Stimulated activated naive CD8-positive, alpha-beta T cell treated with anti-CD3 and anti-CD28 coated beads, Interleukin-15, amount 100 ng/mL, for 72 hours (primary cell): ENCODE measurements at regions not wholly inside any gene's neighbourhood (a gene's known extent, or its start where the extent isn't known, plus 50 kb on each side); places are given as distances from the start of the nearest gene placed in this dataset.

Experiments used
- ATAC-seq: fragments of 150-1000 bp; cut with Tn5 transposase; 2 replicates; pipeline ENCODE4 v1.10.0; 2021; ENCODE audit warnings: mild to moderate bottlenecking, moderate library complexity
- DNase-seq, 2 donors: peaks; one replicate each; pipeline ENCODE4 v3.0.0; 2021 to 2022
- H3K27ac Mint-ChIP-seq, 2 donors: one replicate each; pipeline ENCODE4 v1.8.0; 2022; ENCODE audit warnings: mild to moderate bottlenecking in 2 of 2, mixed read lengths in 2 of 2, moderate library complexity in 2 of 2
- H3K27me3 Mint-ChIP-seq: one replicate; pipeline ENCODE4 v1.8.0; 2022; ENCODE audit warnings: mixed read lengths
- H3K4me1 Mint-ChIP-seq: one replicate; pipeline ENCODE4 v1.8.0; 2022; ENCODE audit warnings: mild to moderate bottlenecking, mixed read lengths
- H3K4me3 Mint-ChIP-seq, 2 donors: one replicate each; pipeline ENCODE4 v1.8.0; 2022; ENCODE audit warnings: mild to moderate bottlenecking in 2 of 2, mixed read lengths in 2 of 2, moderate library complexity in 1 of 2
- H3K9me3 Mint-ChIP-seq, 2 donors: one replicate each; pipeline ENCODE4 v1.8.0; 2022; ENCODE audit warnings: mixed read lengths in 2 of 2

GRCh38 chr2:65557616-65558573, 125.5 kb upstream of the SPRED2 start:
- no peaks in the 10 kb centered on the region for H3K9me3 Mint-ChIP-seq
- H3K27me3 Mint-ChIP-seq, result peaks cover 23% of the 10 kb centered on the region
- ATAC-seq (no peak), DNase-seq (no peak)
- H3K27ac Mint-ChIP-seq, result no peak overlapping the region
- peaks cover 18% of the 10 kb centered on the region for H3K4me1 Mint-ChIP-seq
- no peak overlapping the region for H3K4me3 Mint-ChIP-seq

GRCh38 chr2:65554765-65555591, 122.6 kb upstream of the SPRED2 start:
- Mint-ChIP-seq H3K27ac (no peak overlapping the region), H3K27me3 (peaks cover 23% of the 10 kb centered on the region), H3K4me1 (peaks cover 20% of the 10 kb centered on the region), H3K9me3 (no peaks in the 10 kb centered on the region), H3K4me3 (no peak overlapping the region)
- peak; percentile 70 for ATAC-seq
- peak in 1 of 2 donors; percentile 32 for DNase-seq

DNA sequence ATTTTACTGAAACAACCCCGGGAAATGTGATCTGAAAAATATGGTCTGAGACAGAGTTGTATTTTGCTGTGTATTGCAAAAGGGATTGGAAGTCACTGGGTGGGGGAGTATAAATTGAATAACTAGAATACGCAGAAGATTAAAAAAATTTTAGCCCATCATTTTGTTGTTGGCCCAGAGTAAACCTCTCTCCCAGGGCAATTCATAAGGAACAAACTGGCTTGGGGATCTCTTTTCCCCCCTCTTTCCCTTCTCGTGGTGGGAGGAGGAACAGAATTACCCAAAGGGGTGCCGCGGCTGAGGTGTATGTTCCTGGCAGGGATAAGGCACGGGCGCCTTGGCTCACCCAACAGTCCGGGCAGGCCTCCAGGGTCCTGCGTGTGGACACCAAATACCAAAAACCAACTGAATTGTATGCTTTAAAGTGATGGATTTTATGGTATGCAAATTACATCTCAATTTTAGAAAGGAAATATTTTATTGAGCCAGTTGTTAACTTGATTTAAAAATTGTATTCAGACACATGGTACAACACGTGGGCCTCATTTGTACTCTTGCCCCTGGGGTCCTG, 121.2 kb upstream of the SPRED2 start:
- Mint-ChIP-seq H3K4me1 (peaks cover 30% of the 10 kb centered on the region), H3K4me3 (no peak overlapping the region), H3K27ac (no peak overlapping the region), H3K9me3 (no peaks in the 10 kb centered on the region), H3K27me3 (peaks cover 23% of the 10 kb centered on the region)
- DNase-seq, result no peak
- no peak for ATAC-seq

DNA sequence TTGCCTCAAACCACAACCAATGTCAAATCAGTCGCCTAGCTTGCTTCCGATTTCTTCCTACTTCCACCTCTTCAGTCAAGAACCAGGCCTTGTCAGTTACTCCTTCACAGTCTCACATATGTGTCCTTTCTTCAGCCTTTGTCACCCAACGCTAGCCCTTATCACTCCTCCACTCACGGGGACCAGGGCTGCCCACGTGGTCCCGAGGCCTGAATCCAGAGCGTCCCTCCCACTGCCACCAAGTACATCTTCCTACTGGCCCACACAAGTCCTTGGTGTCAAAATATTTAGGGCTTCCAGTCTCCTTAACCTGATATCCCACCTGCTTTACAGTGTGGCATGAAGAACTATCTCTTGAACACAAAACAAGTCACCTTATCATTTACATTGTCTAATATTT, 119.1 kb upstream of the SPRED2 start:
- no peak overlapping the region for H3K4me3 Mint-ChIP-seq
- no peak for DNase-seq
- no peaks in the 10 kb centered on the region for H3K9me3 Mint-ChIP-seq
- H3K27me3 Mint-ChIP-seq, result peaks cover 19% of the 10 kb centered on the region
- H3K4me1 Mint-ChIP-seq, result peaks cover 30% of the 10 kb centered on the region
- no peak for ATAC-seq
- no peak overlapping the region for H3K27ac Mint-ChIP-seq

DNA sequence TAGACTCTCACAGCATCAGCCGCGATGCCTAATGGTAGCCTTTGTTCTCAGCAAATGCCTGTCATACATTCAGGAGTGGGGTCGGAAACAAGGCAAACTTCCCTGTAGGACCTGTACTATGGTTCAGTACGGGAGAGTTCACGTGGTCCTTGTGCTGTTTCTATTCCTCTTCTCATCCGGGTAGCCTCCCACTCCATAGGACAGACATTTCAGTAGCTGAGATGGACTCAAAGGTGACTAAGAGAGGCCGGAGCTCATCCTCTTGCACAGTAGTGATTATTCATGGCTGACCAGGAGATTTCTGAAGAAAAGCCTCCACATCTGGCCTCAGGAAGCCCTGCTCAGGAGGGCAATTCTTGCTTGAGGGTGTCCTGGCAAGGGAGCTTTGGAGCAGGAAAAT, 117.8 kb upstream of the SPRED2 start:
- Mint-ChIP-seq H3K27me3 (peaks cover 12% of the 10 kb centered on the region), H3K4me1 (peaks cover 37% of the 10 kb centered on the region), H3K27ac (no peak overlapping the region), H3K4me3 (no peak overlapping the region), H3K9me3 (no peaks in the 10 kb centered on the region)
- ATAC-seq (no peak), DNase-seq (no peak)

- Mint-ChIP-seq H3K27ac (no peak overlapping the region), H3K9me3 (no peaks in the 10 kb centered on the region), H3K27me3 (peaks cover 12% of the 10 kb centered on the region), H3K4me1 (peaks cover 31% of the 10 kb centered on the region), H3K4me3 (no peak overlapping the region)
- ATAC-seq, result no peak
- no peak for DNase-seq
These were observed 117.2 kb upstream of the SPRED2 start for GRCh38 chr2:65549631-65550030.

- Mint-ChIP-seq H3K27me3 (peaks cover 12% of the 10 kb centered on the region), H3K9me3 (no peaks in the 10 kb centered on the region), H3K4me3 (no peak overlapping the region), H3K4me1 (peaks cover 27% of the 10 kb centered on the region), H3K27ac (no peak overlapping the region)
- no peak for ATAC-seq
- DNase-seq, result no peak
These were observed 116.8 kb upstream of the SPRED2 start for GRCh38 chr2:65549257-65549627.

GRCh38 chr2:65548576-65549256, 116.3 kb upstream of the SPRED2 start:
- DNase-seq, result no peak
- peaks cover 7% of the 10 kb centered on the region for H3K27me3 Mint-ChIP-seq

GRCh38 chr2:65548064-65548463, 115.7 kb upstream of the SPRED2 start:
- ATAC-seq (no peak), DNase-seq (no peak)
- no peak overlapping the region for H3K4me3 Mint-ChIP-seq

More at GRCh38 chr2:65548576-65549256, 116.3 kb upstream of the SPRED2 start:
- H3K9me3 Mint-ChIP-seq, result no peaks in the 10 kb centered on the region
- no peak overlapping the region for H3K4me3 Mint-ChIP-seq
- H3K27ac Mint-ChIP-seq, result no peak overlapping the region
- ATAC-seq, result no peak
- peaks cover 27% of the 10 kb centered on the region for H3K4me1 Mint-ChIP-seq

DNA sequence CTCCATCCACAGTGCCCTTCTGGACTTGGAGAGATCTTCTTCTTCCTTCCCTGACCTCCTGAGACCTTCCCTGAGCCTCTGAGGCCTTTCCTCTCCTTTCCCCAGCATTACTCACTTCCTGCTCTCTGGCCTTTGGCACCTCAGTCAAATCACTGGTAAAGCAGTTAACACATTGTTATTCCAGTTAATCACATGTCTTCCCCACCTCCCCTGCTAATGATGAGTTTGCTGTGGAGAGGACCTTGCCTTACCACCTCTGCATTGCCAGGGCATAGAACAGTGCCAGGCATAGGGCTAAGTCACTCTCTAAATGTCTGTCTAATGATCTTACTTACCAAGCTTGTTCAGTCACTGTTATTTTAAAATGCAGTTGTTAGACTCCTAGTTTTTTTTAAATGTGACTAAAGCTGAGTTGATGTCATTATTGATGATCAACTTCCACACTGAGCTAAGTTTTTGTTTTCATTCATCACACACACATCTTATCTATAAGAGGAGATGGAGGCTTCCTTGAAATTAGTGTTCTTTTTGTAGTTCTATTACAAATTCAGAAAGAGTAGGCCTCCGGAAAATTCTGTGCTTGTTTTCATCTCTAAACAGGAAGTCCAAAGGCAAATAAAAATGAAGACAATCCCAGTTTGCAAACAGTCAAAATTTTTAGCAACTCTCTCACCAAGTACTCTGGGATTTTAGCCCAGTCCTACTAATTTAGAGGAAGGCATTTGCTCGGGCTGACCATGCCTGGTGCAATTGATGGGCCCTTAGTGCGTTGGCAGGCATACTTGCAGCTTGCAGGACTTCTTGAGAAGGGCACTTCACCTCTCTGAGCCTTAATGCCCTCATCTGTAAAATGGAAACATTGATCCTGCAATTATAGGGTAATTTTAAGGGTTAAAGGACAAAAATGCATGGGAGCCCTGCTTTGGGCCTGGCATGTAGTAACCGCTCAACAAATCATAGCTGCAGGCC, 113.7 kb upstream of the SPRED2 start:
- Mint-ChIP-seq H3K4me3 (no peak overlapping the region), H3K4me1 (peaks cover 19% of the 10 kb centered on the region), H3K9me3 (no peaks in the 10 kb centered on the region), H3K27ac (no peak overlapping the region), H3K27me3 (no peaks in the 10 kb centered on the region)
- no peak for ATAC-seq
- no peak for DNase-seq

More at GRCh38 chr2:65548064-65548463, 115.7 kb upstream of the SPRED2 start:
- H3K27ac Mint-ChIP-seq, result no peak overlapping the region
- H3K9me3 Mint-ChIP-seq, result no peaks in the 10 kb centered on the region
- H3K27me3 Mint-ChIP-seq, result peaks cover under 1% of the 10 kb centered on the region
- peaks cover 21% of the 10 kb centered on the region for H3K4me1 Mint-ChIP-seq

DNA sequence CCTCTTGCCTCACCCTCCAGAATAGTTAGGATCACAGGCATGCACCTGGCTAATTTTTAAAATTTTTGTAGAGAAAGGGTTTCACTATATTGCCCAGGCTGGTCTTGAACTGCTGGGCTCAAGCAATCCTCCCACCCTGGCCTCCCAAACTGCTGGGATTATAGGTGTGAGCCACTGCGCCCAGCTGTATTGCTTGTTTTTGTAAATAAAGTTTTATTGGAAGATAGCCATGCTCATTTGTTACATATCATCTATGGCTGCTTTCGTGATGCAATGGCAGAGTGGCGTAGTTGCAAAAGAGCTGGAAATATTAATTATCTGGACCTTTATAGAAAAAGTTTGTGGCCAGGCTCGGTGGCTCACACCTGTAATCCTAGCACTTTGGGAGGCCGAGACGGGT, 109.4 kb upstream of the SPRED2 start:
- H3K9me3 Mint-ChIP-seq, result no peaks in the 10 kb centered on the region
- no peak for DNase-seq
- peaks cover 8% of the 10 kb centered on the region for H3K4me1 Mint-ChIP-seq
- no peak overlapping the region for H3K4me3 Mint-ChIP-seq
- H3K27me3 Mint-ChIP-seq, result peaks cover 7% of the 10 kb centered on the region
- no peak for ATAC-seq
- H3K27ac Mint-ChIP-seq, result no peak overlapping the region

- no peaks in the 10 kb centered on the region for H3K9me3 Mint-ChIP-seq
- ATAC-seq (no peak), DNase-seq (no peak)
- H3K27me3 Mint-ChIP-seq, result peaks cover 7% of the 10 kb centered on the region
- H3K4me3 Mint-ChIP-seq, result no peak overlapping the region
- H3K4me1 Mint-ChIP-seq, result no peaks in the 10 kb centered on the region
- H3K27ac Mint-ChIP-seq, result no peak overlapping the region
These were observed 107.2 kb upstream of the SPRED2 start for GRCh38 chr2:65539633-65540032.

DNA sequence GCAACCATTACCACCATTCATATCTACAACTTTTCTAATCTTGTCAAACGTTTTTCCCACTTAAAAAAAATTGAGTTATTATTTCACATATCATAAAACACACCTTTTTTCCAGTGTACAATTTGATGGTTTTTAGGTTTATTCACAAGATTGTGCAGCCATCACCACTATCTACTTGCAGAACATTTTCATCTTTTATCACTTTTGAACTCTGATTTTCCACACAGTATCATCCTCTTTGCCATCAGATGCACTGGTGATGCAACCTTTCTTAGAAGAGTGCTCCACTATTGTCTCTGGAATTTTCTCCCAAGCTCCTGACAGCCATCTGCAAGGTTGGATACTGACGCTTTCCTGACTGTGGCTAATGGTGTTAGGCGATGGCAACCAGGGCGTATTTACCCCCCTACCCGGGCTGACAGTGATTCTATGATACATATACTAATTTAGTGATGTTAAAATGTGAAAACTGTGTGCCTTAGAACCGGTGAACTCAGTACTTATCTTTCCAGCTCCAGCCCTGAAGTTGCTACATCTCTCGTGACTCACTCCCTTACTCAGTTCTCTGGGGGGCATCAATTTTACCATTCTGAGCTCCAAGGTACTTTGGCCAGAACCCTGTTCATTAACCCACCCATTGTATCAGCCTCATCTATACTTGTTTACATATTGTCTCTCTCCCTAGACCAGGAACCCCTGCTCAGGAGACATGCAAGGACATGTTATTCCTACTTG, 105.4 kb upstream of the SPRED2 start:
- Mint-ChIP-seq H3K9me3 (no peaks in the 10 kb centered on the region), H3K27me3 (peaks cover 7% of the 10 kb centered on the region), H3K4me1 (no peaks in the 10 kb centered on the region), H3K27ac (peak overlapping the region; percentile 37 to 50), H3K4me3 (no peak overlapping the region)
- no peak for ATAC-seq
- no peak for DNase-seq

GRCh38 chr2:65536596-65536995, 104.2 kb upstream of the SPRED2 start:
- Mint-ChIP-seq H3K9me3 (no peaks in the 10 kb centered on the region), H3K4me1 (no peaks in the 10 kb centered on the region), H3K4me3 (no peak overlapping the region), H3K27me3 (peaks cover 7% of the 10 kb centered on the region), H3K27ac (no peak overlapping the region)
- peak; percentile 64 for ATAC-seq
- no peak for DNase-seq
